A673 (cell line): ENCODE measurements at regions not wholly inside any gene's neighbourhood (a gene's known extent, or its start where the extent isn't known, plus 50 kb on each side); places are given as distances from the start of the nearest gene placed in this dataset.

Experiments used
- BruUV-seq: library from RNA; stranded (reverse); fragments of 400-500 nt; replicated peaks from 2 replicates; lab custom pipeline; 2021; lab: Mats Ljungman, UMichigan
- CTCF ChIA-PET: fragments of 300-600 bp; sonication (Branson Sonifier 250); formaldehyde crosslinking; loops from one replicate; lab custom pipeline; 2022; ENCODE audit warnings: antibody characterized with exemption; lab: Charles Lee
- POLR2A ChIA-PET: fragments of 300-600 bp; sonication (Branson Sonifier 250); formaldehyde crosslinking; loops from one replicate; lab custom pipeline; 2022; ENCODE audit warnings: antibody characterized with exemption; ENCODE audit not compliant: low non-redundant PET; lab: Charles Lee
- DNase-seq: peaks from one replicate; pipeline ENCODE4 v3.0.0-alpha.2; 2015; ENCODE audit warnings: low spot score
- H3K27ac ChIP-seq: fragments of 200-600 bp; sonication (generic); 2 replicates; pipeline ENCODE4 v1.5.1; 2016; ENCODE audit warnings: mixed run types, low read depth, mild to moderate bottlenecking, mixed read lengths, antibody characterized with exemption, low read length; ENCODE audit not compliant: poor library complexity, severe bottlenecking
- H3K27me3 ChIP-seq: fragments of 200-600 bp; sonication (generic); replicated peaks from 2 replicates; pipeline ENCODE4 v1.6.1; 2017; ENCODE audit warnings: mixed run types, low read depth, mild to moderate bottlenecking, mixed read lengths, antibody characterized with exemption, low read length; ENCODE audit not compliant: insufficient read depth, poor library complexity
- H3K36me3 ChIP-seq: fragments of 200-600 bp; sonication (generic); 2 replicates; pipeline ENCODE4 v1.6.1; 2016; ENCODE audit warnings: mixed run types, mild to moderate bottlenecking, mixed read lengths, antibody characterized with exemption, low read length; ENCODE audit not compliant: insufficient read depth, poor library complexity, severe bottlenecking
- H3K4me1 ChIP-seq: fragments of 200-600 bp; sonication (generic); 2 replicates; pipeline ENCODE4 v1.6.1; 2017; ENCODE audit warnings: mixed run types, mild to moderate bottlenecking, mixed read lengths, antibody characterized with exemption, low read length; ENCODE audit not compliant: insufficient read depth, poor library complexity, severe bottlenecking
- H3K4me3 ChIP-seq: fragments of 200-600 bp; sonication (generic); 2 replicates; pipeline ENCODE4 v1.5.1; 2016; ENCODE audit warnings: low read depth, mixed run types, mild to moderate bottlenecking, mixed read lengths, low read length; ENCODE audit not compliant: poor library complexity, severe bottlenecking
- H3K9me3 ChIP-seq: fragments of 200-600 bp; sonication (generic); 2 replicates; pipeline ENCODE4 v1.6.1; 2016; ENCODE audit warnings: mixed run types, low read depth, mild to moderate bottlenecking, mixed read lengths, antibody characterized with exemption, low read length; ENCODE audit not compliant: poor library complexity, severe bottlenecking
- CTCF ChIP-seq: fragments of 300-800, 200-600 bp; sonication (generic); conservative IDR thresholded peaks from 2 replicates; pipeline ENCODE4 v1.5.1; 2017; ENCODE audit warnings: low read depth, mild to moderate bottlenecking, antibody characterized with exemption, low read length, moderate library complexity, mixed read lengths
- EZH2 ChIP-seq: fragments of 200-600 bp; sonication (generic); IDR thresholded peaks from 2 replicates; pipeline ENCODE4 v1.6.1; 2017; ENCODE audit warnings: borderline replicate concordance, low read depth, mild to moderate bottlenecking, mixed read lengths, antibody characterized with exemption, low read length; ENCODE audit not compliant: poor library complexity, severe bottlenecking
- intact Hi-C: fragments of 100-400 bp; cut with micrococcal nuclease; formaldehyde crosslinking; loops from one replicate; pipeline ENCODE4 v1.10.0; 2022; ENCODE audit not compliant: unreplicated experiment

DNA sequence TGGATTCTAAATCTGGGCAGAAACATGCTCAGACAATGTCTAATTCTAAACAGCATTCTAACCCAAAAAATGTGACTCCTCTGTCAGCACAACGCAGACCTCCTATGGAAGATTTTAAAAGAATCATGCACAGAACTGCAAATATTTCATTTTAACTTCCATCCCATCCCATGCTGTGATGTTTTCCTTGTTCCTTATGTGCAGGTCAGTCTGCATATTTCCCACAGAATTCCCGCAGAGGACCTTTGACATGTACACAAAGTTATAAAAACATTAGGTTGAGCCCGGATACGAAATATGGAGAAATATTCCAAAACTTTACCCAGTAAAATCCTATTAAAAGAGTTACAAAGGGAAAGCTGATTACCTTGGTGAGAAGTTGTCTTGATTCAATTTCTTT, 467.1 kb upstream of the EPHA7 start:
- CTCF ChIA-PET = no interaction called here
- no TSS peak for BruUV-seq

DNA sequence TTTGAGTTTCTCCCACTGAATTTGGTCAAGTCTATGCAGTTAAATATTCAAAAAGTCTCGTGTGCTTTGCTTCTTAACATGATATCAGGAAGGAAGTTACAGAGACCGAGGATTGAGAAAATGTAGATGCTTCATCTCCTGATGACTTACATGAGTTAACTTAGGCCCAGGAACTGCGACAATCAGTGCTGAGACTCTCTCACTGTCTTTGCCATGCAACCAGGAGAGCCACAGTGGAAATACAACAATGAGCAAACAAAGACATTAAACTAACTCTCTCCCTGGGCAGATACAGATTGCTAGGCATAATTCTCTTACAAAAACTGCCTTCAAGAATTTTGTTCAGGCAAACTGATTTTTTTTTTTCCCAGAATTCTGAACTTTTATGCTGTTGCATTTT, 440.6 kb upstream of the EPHA7 start:
- CTCF ChIA-PET = no interaction called here
- no TSS peak for BruUV-seq
- POLR2A ChIA-PET = no interaction called here
- TF ChIP-seq CTCF (no peak), EZH2 (no peak)
- Histone ChIP-seq H3K27ac (no peak overlapping the region), H3K4me1 (no peaks in the 10 kb centered on the region), H3K9me3 (no peaks in the 10 kb centered on the region), H3K27me3 (no peaks in the 10 kb centered on the region), H3K4me3 (no peak overlapping the region), H3K36me3 (no peaks in the 10 kb centered on the region)
- intact Hi-C loops = no loop called here
- DNase-seq = no peak

More for the DNA sequence above, 467.1 kb upstream of the EPHA7 start:
- POLR2A ChIA-PET = no interaction called here
- Histone ChIP-seq H3K36me3 (no peaks in the 10 kb centered on the region), H3K9me3 (no peaks in the 10 kb centered on the region), H3K4me1 (no peaks in the 10 kb centered on the region), H3K27ac (no peak overlapping the region), H3K4me3 (no peak overlapping the region), H3K27me3 (no peaks in the 10 kb centered on the region)
- DNase-seq = no peak
- TF ChIP-seq EZH2 (no peak), CTCF (no peak)
- intact Hi-C loops = no loop called here

GRCh38 chr6:93858213-93858612, 438.9 kb upstream of the EPHA7 start:
- Histone ChIP-seq H3K9me3 (no peaks in the 10 kb centered on the region), H3K27me3 (no peaks in the 10 kb centered on the region), H3K4me3 (no peak overlapping the region), H3K4me1 (no peaks in the 10 kb centered on the region), H3K36me3 (no peaks in the 10 kb centered on the region), H3K27ac (no peak overlapping the region)
- BruUV-seq = no TSS peak
- no peak for DNase-seq
- ChIA-PET CTCF (no interaction called here), POLR2A (no interaction called here)
- intact Hi-C loops = no loop called here
- TF ChIP-seq CTCF = no peak
- no peak for TF ChIP-seq EZH2
